ENCODE measurements at regions not wholly inside any gene's neighbourhood (a gene's known extent, or its start where the extent isn't known, plus 50 kb on each side); places are given as distances from the start of the nearest gene placed in this dataset.

DNA sequence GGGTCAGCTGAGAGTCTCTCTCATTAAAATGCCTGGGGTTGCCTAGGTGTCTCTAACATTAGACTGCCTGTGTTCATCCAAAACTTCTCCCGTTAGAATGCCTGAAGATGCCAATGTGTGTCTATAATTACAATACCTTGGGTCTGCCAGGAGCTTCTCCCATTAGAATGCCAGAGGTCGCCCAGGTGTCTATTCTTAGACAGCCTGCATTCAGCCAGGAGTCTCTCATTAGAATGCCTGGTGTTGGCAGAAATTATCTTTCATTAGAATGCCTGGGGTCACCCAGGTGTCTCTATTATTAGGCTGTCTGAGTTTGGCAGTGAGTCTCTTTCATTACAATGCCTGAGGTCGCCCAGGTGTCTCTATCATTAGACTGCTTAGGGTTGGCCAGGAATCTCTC lies 1560.2 kb downstream of the UQCRFS1 start:
- no peaks in the 10 kb centered on the region for H3K27me3 ChIP-seq (ENCODE audit: insufficient read depth, low read length)
- no peak overlapping the region for H3K4me2 ChIP-seq (ENCODE audit: insufficient read depth, insufficient read length, low read length)
- peaks cover 98 to 99% of the 10 kb centered on the region in 2 experiments for H3K9me3 Mint-ChIP-seq
- H3K9ac ChIP-seq (ENCODE audit: extremely low read depth, insufficient read length, low read length) = no peak overlapping the region
- H3K79me2 ChIP-seq (ENCODE audit: insufficient read depth, low read length) = no peaks in the 10 kb centered on the region
- no CpG with 5 or more reads among the region's 3 CpGs for WGBS (ENCODE audit: extremely low coverage, insufficient read length, low lambda C conversion rate)
- DNase-seq = no peak
- H2AFZ ChIP-seq (ENCODE audit: low read length) = no peak overlapping the region
- H3K4me3 Mint-ChIP-seq = no peak overlapping the region
- H3K27me3 Mint-ChIP-seq (ENCODE audit: low read depth) = peaks cover 1% of the 10 kb centered on the region
- H4K91ac ChIP-seq (ENCODE audit: insufficient read length, low read depth, low read length) = no peak overlapping the region
- H3K23me2 ChIP-seq (ENCODE audit: insufficient read length, low read depth, low read length, poor library complexity, severe bottlenecking) = no peaks in the 10 kb centered on the region
- H3K27ac Mint-ChIP-seq = no peak overlapping the region
- peaks cover 0 to 21% (median 21%) of the 10 kb centered on the region in 3 experiments; a peak in 6 of 7 replicates for H3K36me3 Mint-ChIP-seq (ENCODE audit: insufficient read depth in 1 of 3, low read depth in 3 of 3)
- no peak overlapping the region for H3K4ac ChIP-seq (ENCODE audit: low read depth, low read length)
- H3T11ph ChIP-seq (ENCODE audit: low read length) = no peak overlapping the region
- no peaks in the 10 kb centered on the region for H3K79me1 ChIP-seq (ENCODE audit: insufficient read depth, low read depth, low read length, poor library complexity, severe bottlenecking)
- H3K9me3 ChIP-seq (ENCODE audit: control insufficient read depth, low read depth, low read length) = peaks cover 98% of the 10 kb centered on the region
- no peak overlapping the region for H2BK20ac ChIP-seq (ENCODE audit: low read depth, low read length, poor library complexity, severe bottlenecking)
- no peak overlapping the region for H2BK15ac ChIP-seq (ENCODE audit: low read depth, low read length)
- no peaks in the 10 kb centered on the region for H4K20me1 ChIP-seq (ENCODE audit: control insufficient read depth, insufficient read depth, insufficient read length)
- no peak overlapping the region for H2AK5ac ChIP-seq (ENCODE audit: insufficient read length, low read length)
- no peaks in the 10 kb centered on the region for H3K4me1 Mint-ChIP-seq
- no peak overlapping the region for H3K23ac ChIP-seq (ENCODE audit: insufficient read length, low read depth, low read length)
- H3K56ac ChIP-seq (ENCODE audit: insufficient read length, low read depth, low read length) = no peak overlapping the region
- H3K18ac ChIP-seq (ENCODE audit: insufficient read length, low read depth, low read length) = no peak overlapping the region
- H4K5ac ChIP-seq (ENCODE audit: insufficient read length, low read depth, low read length) = no peak overlapping the region
- H2BK12ac ChIP-seq (ENCODE audit: insufficient read length, low read depth, low read length) = no peak overlapping the region
- no peak overlapping the region for H2BK120ac ChIP-seq (ENCODE audit: low read depth, low read length, poor library complexity, severe bottlenecking)
- no peak overlapping the region for H3K27ac ChIP-seq (ENCODE audit: insufficient read length, low read depth, low read length)
- no peaks in the 10 kb centered on the region for H3K4me1 ChIP-seq (ENCODE audit: insufficient read depth, low read length)
- no peak overlapping the region for H3K14ac ChIP-seq (ENCODE audit: insufficient read depth, low read length)
- no peak overlapping the region for H2BK5ac ChIP-seq (ENCODE audit: insufficient read length, low read length)
- H4K8ac ChIP-seq (replicated peaks; ENCODE audit: insufficient read length, low read depth, low read length) = no peak overlapping the region
- no peak for TF ChIP-seq CTCF (conservative IDR thresholded peaks at IDR 0.05)
